H1 (cell line): ENCODE measurements at regions not wholly inside any gene's neighbourhood (a gene's known extent, or its start where the extent isn't known, plus 50 kb on each side); places are given as distances from the start of the nearest gene placed in this dataset.

Experiments used
- ASH2L ChIP-seq: fragments of 200-600, 300-600 bp; sonication (generic); IDR thresholded peaks from one replicate; pipeline ENCODE4 v1.7.1; 2017; ENCODE audit warnings: low read length
- FOSL1 ChIP-seq: IDR thresholded peaks from 2 replicates; pipeline ENCODE4 v1.6.1; 2011; ENCODE audit warnings: mild to moderate bottlenecking, low read depth, low read length, moderate library complexity; ENCODE audit not compliant: insufficient read depth
- NANOG ChIP-seq: IDR thresholded peaks from 2 replicates; pipeline ENCODE4 v1.6.1; 2011; ENCODE audit warnings: low read length, low read depth, mild to moderate bottlenecking, inconsistent platforms; ENCODE audit not compliant: insufficient read depth, poor library complexity, severe bottlenecking
- SUZ12 ChIP-seq: fragments of 200-600 bp; sonication (generic); IDR thresholded peaks from 2 replicates; pipeline ENCODE4 v1.6.1; 2012; ENCODE audit warnings: mild to moderate bottlenecking, inconsistent platforms, low read length, moderate library complexity, mixed read lengths

- no peak for TF ChIP-seq FOSL1
- TF ChIP-seq SUZ12: no peak
- TF ChIP-seq NANOG: no peak
- no peak for TF ChIP-seq ASH2L
These were observed 678.7 kb upstream of the TYRP1 start (continued) for GRCh38 chr9:12014488-12014887.
